HCT116 (cell line): ENCODE measurements at regions not wholly inside any gene's neighbourhood (a gene's known extent, or its start where the extent isn't known, plus 50 kb on each side); places are given as distances from the start of the nearest gene placed in this dataset.

Experiments
- ATAC-seq: fragments of 200-7000 bp; cut with Tn5 transposase; 2 replicates; pipeline ENCODE4 v1.9.1; 2020; ENCODE audit warnings: mild to moderate bottlenecking, moderate library complexity
- BruUV-seq: library from RNA; stranded (reverse); fragments of 400-500 nt; replicated peaks from 2 replicates; lab custom pipeline; 2021; lab: Mats Ljungman, UMichigan
- CTCF ChIA-PET: fragments of 300-600 bp; sonication (Branson Sonifier 250); formaldehyde crosslinking; loops from one replicate; lab custom pipeline; 2021; ENCODE audit warnings: antibody characterized with exemption; lab: Charles Lee
- POLR2A ChIA-PET: fragments of 300-600, 350-600 bp; sonication (Branson Sonifier 250); formaldehyde crosslinking; loops from one replicate; lab custom pipeline; 2021; ENCODE audit warnings: antibody characterized with exemption; lab: Charles Lee
- RAD21 ChIA-PET, 2 experiments: fragments of 300-600 bp; sonication (Branson Sonifier 250); formaldehyde crosslinking; loops; one replicate each; lab custom pipeline; 2023; ENCODE audit warnings: low total read pairs in 2 of 2; ENCODE audit not compliant: uncharacterized antibody in 2 of 2, unreplicated experiment in 2 of 2, low non-redundant PET in 1 of 2; lab: Charles Lee
- DNase-seq: peaks from one replicate; pipeline ENCODE4 v3.0.0-alpha.2; 2010; ENCODE audit warnings: low read depth, low spot score
- H2AFZ ChIP-seq: fragments of 200-600 bp; shearing (Covaris generic), sonication (generic); 2 replicates; pipeline ENCODE4 v1.6.1; 2017; ENCODE audit warnings: low read depth, mixed run types, mixed read lengths, antibody characterized with exemption, low read length; ENCODE audit not compliant: poor library complexity, severe bottlenecking
- H3K27ac ChIP-seq: 2 replicates; pipeline ENCODE4 v1.5.1; 2012; ENCODE audit warnings: low read depth, low read length
- H3K27me3 ChIP-seq: fragments of 200-600 bp; sonication (generic); 2 replicates; pipeline ENCODE4 v1.6.1; 2016; ENCODE audit warnings: mixed run types, low read length, mixed read lengths; ENCODE audit not compliant: insufficient read depth
- H3K36me3 ChIP-seq, 2 experiments: fragments of 200-500 bp in 1 of 2; fragments of 200-600 bp in 1 of 2; sonication (Bioruptor generic) in 1 of 2; sonication (generic) in 1 of 2; 2 replicates each; pipeline versions ENCODE4 v1.5.1 to v1.6.1; 2014 to 2016; ENCODE audit warnings: low read length in 2 of 2, inconsistent platforms in 1 of 2, mixed read lengths in 1 of 2, mixed run types in 1 of 2; ENCODE audit not compliant: insufficient read depth in 2 of 2, control insufficient read depth in 1 of 2
- H3K4me1 ChIP-seq, 2 experiments: fragments of 200-600 bp in 1 of 2; sonication (generic) in 1 of 2; 2 replicates each; pipeline versions ENCODE4 v1.5.1 to v1.6.1; 2012 to 2017; ENCODE audit warnings: low read length in 2 of 2, inconsistent platforms in 1 of 2, mild to moderate bottlenecking in 1 of 2, mixed read lengths in 1 of 2, mixed run types in 1 of 2, moderate library complexity in 1 of 2; ENCODE audit not compliant: insufficient read depth in 2 of 2, control insufficient read depth in 1 of 2
- H3K4me2 ChIP-seq: fragments of 200-600 bp; sonication (generic); 2 replicates; pipeline ENCODE4 v1.6.1; 2017; ENCODE audit warnings: mixed run types, low read length, mixed read lengths
- H3K4me3 ChIP-seq, 2 experiments: fragments of 200-600 bp in 1 of 2; sonication (generic) in 1 of 2; replicated peaks in 1 of 2; 2 replicates each; pipeline ENCODE4 v1.5.1; 2011 to 2016; ENCODE audit warnings: low read length in 2 of 2, control low read depth in 1 of 2, low read depth in 1 of 2, mild to moderate bottlenecking in 1 of 2, mixed read lengths in 1 of 2, mixed run types in 1 of 2
- H3K79me2 ChIP-seq: fragments of 200-600 bp; sonication (generic); 2 replicates; pipeline ENCODE4 v1.6.1; 2017; ENCODE audit warnings: mild to moderate bottlenecking, mixed run types, low read length, moderate library complexity, mixed read lengths; ENCODE audit not compliant: insufficient read depth
- H3K9ac ChIP-seq: fragments of 200-600 bp; sonication (generic); 2 replicates; pipeline ENCODE4 v1.6.1; 2016; ENCODE audit warnings: low read length, mixed read lengths
- H3K9me2 ChIP-seq: fragments of 200-600 bp; sonication (generic), shearing (Covaris generic); 2 replicates; pipeline ENCODE4 v1.6.1; 2017; ENCODE audit warnings: mixed run types, mild to moderate bottlenecking, moderate library complexity; ENCODE audit not compliant: insufficient read depth
- H3K9me3 ChIP-seq, 2 experiments: fragments of 200-500 bp in 1 of 2; fragments of 200-600 bp in 1 of 2; sonication (Bioruptor generic) in 1 of 2; sonication (generic) in 1 of 2; 2 replicates each; pipeline ENCODE4 v1.6.1; 2014 to 2017; ENCODE audit warnings: low read length in 2 of 2, mixed read lengths in 2 of 2, inconsistent platforms in 1 of 2, low read depth in 1 of 2, mild to moderate bottlenecking in 1 of 2, mixed run types in 1 of 2, moderate library complexity in 1 of 2; ENCODE audit not compliant: control insufficient read depth in 1 of 2, insufficient read depth in 1 of 2
- H4K20me1 ChIP-seq: fragments of 200-600 bp; sonication (generic), shearing (Covaris generic); 2 replicates; pipeline ENCODE4 v1.6.1; 2017; ENCODE audit warnings: mixed run types, mild to moderate bottlenecking, moderate library complexity; ENCODE audit not compliant: insufficient read depth
- CBX3 ChIP-seq: IDR thresholded peaks from 2 replicates; pipeline ENCODE4 v1.6.1; 2012; ENCODE audit warnings: low read depth
- CEBPB ChIP-seq: IDR thresholded peaks from 2 replicates; pipeline ENCODE4 v1.6.1; 2012; ENCODE audit warnings: low read depth
- EGR1 ChIP-seq: IDR thresholded peaks from 2 replicates; pipeline ENCODE4 v1.6.1; 2012; ENCODE audit warnings: low read depth
- ELF1 ChIP-seq: IDR thresholded peaks from 2 replicates; pipeline ENCODE4 v1.6.1; 2012; ENCODE audit warnings: low read depth, borderline replicate concordance
- EZH2 ChIP-seq: fragments of 200-600 bp; sonication (generic); IDR thresholded peaks from 2 replicates; pipeline ENCODE4 v1.6.1; 2017; ENCODE audit warnings: antibody characterized with exemption, mixed run types
- EZH2phosphoT487 ChIP-seq: fragments of 200-600 bp; IDR thresholded peaks from 2 replicates; pipeline ENCODE4 v1.6.1; 2018; ENCODE audit warnings: antibody characterized with exemption, borderline replicate concordance
- FOSL1 ChIP-seq: IDR thresholded peaks from 2 replicates; pipeline ENCODE4 v1.6.1; 2012; ENCODE audit warnings: low read depth
- JUND ChIP-seq: IDR thresholded peaks from 2 replicates; pipeline ENCODE4 v1.6.1; 2012
- MAX ChIP-seq: IDR thresholded peaks from 2 replicates; pipeline ENCODE4 v1.6.1; 2012
- POLR2A ChIP-seq: IDR thresholded peaks from 2 replicates; pipeline ENCODE4 v1.7.0; 2011; ENCODE audit warnings: borderline replicate concordance; ENCODE audit not compliant: insufficient read depth, insufficient read length; ENCODE audit errors: extremely low read depth
- POLR2AphosphoS5 ChIP-seq: IDR thresholded peaks from 2 replicates; pipeline ENCODE4 v1.6.1; 2011; ENCODE audit warnings: mild to moderate bottlenecking, low read depth, low read length, moderate library complexity
- RAD21 ChIP-seq: IDR thresholded peaks from 2 replicates; pipeline ENCODE4 v1.6.1; 2012; ENCODE audit warnings: low read depth, mild to moderate bottlenecking
- SIN3A ChIP-seq: IDR thresholded peaks from 2 replicates; pipeline ENCODE4 v1.6.1; 2012; ENCODE audit warnings: low read depth
- SP1 ChIP-seq: IDR thresholded peaks from 2 replicates; pipeline ENCODE4 v1.6.1; 2012; ENCODE audit warnings: low read depth
- SRF ChIP-seq: IDR thresholded peaks from 2 replicates; pipeline ENCODE4 v1.6.1; 2012; ENCODE audit warnings: low read depth
- TCF7L2 ChIP-seq: IDR thresholded peaks from 2 replicates; pipeline ENCODE4 v1.7.0; 2011; ENCODE audit warnings: borderline replicate concordance, inconsistent platforms; ENCODE audit not compliant: insufficient read depth, insufficient read length; ENCODE audit errors: extremely low read depth
- YY1 ChIP-seq: IDR thresholded peaks from 2 replicates; pipeline ENCODE4 v1.6.1; 2011; ENCODE audit warnings: low read length, low read depth, moderate library complexity, mild to moderate bottlenecking; ENCODE audit not compliant: insufficient replicate concordance; ENCODE audit errors: extremely low read depth
- ZBTB33 ChIP-seq: IDR thresholded peaks from 2 replicates; pipeline ENCODE4 v1.6.1; 2011; ENCODE audit warnings: mild to moderate bottlenecking, low read length, moderate library complexity; ENCODE audit not compliant: insufficient replicate concordance; ENCODE audit errors: extremely low read depth
- ZNF274 ChIP-seq: fragments of 200-500 bp; sonication (Bioruptor generic); IDR thresholded peaks from 2 replicates; pipeline ENCODE4 v1.6.1; 2014; ENCODE audit warnings: mild to moderate bottlenecking, low read depth, low read length, inconsistent platforms
- intact Hi-C: fragments of 100-400 bp; cut with micrococcal nuclease; formaldehyde crosslinking; loops from 2 replicates; pipeline ENCODE4 v1.10.0; 2022
- TF ChIP-seq, protein P1 (sequence below): IDR thresholded peaks from 2 replicates; pipeline ENCODE4 v1.6.1; 2012

DNA sequence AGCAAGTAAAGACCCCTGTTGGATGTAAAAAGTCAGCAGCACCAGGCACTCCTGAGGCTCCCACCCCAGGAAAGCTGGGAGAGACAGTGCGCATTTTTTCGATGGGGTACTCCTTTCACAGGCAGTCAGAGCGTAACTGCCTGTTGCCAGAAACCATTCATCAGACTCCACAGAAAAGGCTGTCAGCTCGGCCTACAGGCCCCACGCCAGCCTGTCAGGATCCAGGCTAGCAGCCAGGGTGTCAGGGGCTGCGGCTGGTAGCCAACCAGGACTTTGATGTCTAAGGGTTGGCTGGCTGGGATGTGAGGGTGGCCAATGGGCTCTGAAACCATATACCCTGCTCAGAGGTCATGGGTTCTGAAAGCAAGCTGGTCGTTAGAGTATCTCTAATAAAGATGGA lies 164.5 kb downstream of the WNT5A start:
- POLR2A ChIA-PET, result no interaction called here
- H3K4me3 ChIP-seq, result no peak overlapping the region
- RAD21 ChIA-PET, result no interaction called here
- H3K27me3 ChIP-seq, result no peaks in the 10 kb centered on the region
- intact Hi-C loops, result no loop called here
- H3K9me3 ChIP-seq, result peaks cover 0 to 19% of the 10 kb centered on the region in 2 experiments; a peak in 2 of 4 replicates
- no peaks in the 10 kb centered on the region for H3K4me1 ChIP-seq
- CTCF ChIA-PET, result no interaction called here
- no peaks in the 10 kb centered on the region for H3K79me2 ChIP-seq
- no peak overlapping the region for H2AFZ ChIP-seq
- no peak for DNase-seq
- H3K9ac ChIP-seq, result no peak overlapping the region
- H4K20me1 ChIP-seq, result no peaks in the 10 kb centered on the region
- no peak for TF ChIP-seq TCF7L2
- TF ChIP-seq CEBPB, result no peak
- TF ChIP-seq, protein P1, sequence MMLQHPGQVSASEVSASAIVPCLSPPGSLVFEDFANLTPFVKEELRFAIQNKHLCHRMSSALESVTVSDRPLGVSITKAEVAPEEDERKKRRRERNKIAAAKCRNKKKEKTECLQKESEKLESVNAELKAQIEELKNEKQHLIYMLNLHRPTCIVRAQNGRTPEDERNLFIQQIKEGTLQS, result no peak
- no peak for TF ChIP-seq SP1
- no peak for TF ChIP-seq EGR1
- no peak for TF ChIP-seq RAD21
- TF ChIP-seq SIN3A, result no peak
- TF ChIP-seq ZNF274, result no peak
- no peak for TF ChIP-seq POLR2AphosphoS5
- TF ChIP-seq JUND, result no peak
- no peak for TF ChIP-seq EZH2phosphoT487
- no peak for TF ChIP-seq ELF1
- no peak for TF ChIP-seq SRF
- H3K27ac ChIP-seq, result no peak overlapping the region
- no peaks in the 10 kb centered on the region for H3K36me3 ChIP-seq
- no TSS peak for BruUV-seq
- ATAC-seq, result no peak
- no peaks in the 10 kb centered on the region for H3K9me2 ChIP-seq
- H3K4me2 ChIP-seq, result no peak overlapping the region

GRCh38 chr3:55320928-55321327 lies 166.2 kb downstream of the WNT5A start:
- RAD21 ChIA-PET, result no interaction called here
- TF ChIP-seq POLR2AphosphoS5 (no peak), MAX (no peak), EZH2phosphoT487 (no peak), JUND (no peak), EZH2 (no peak), CBX3 (no peak), ZBTB33 (no peak), SRF (no peak), SP1 (no peak), FOSL1 (no peak), YY1 (no peak), SIN3A (no peak), EGR1 (no peak), POLR2A (no peak), ZNF274 (no peak)
- TF ChIP-seq, protein P1, result no peak

More at GRCh38 chr3:55320928-55321327, 166.2 kb downstream of the WNT5A start:
- Histone ChIP-seq H3K4me1 (no peaks in the 10 kb centered on the region), H3K4me2 (no peak overlapping the region), H2AFZ (no peak overlapping the region), H3K79me2 (no peaks in the 10 kb centered on the region), H3K4me3 (no peak overlapping the region), H3K27me3 (no peaks in the 10 kb centered on the region), H3K36me3 (no peaks in the 10 kb centered on the region), H3K9me2 (no peaks in the 10 kb centered on the region), H3K9me3 (peaks cover 0 to 23% of the 10 kb centered on the region in 2 experiments; a peak in 2 of 4 replicates), H3K9ac (no peak overlapping the region), H3K27ac (no peak overlapping the region), H4K20me1 (no peaks in the 10 kb centered on the region)
- intact Hi-C loops, result no loop called here
- no peak for ATAC-seq
- ChIA-PET POLR2A (no interaction called here), CTCF (no interaction called here)
- no peak for DNase-seq
- BruUV-seq, result no TSS peak
